ENCODE measurements at regions not wholly inside any gene's neighbourhood (a gene's known extent, or its start where the extent isn't known, plus 50 kb on each side); places are given as distances from the start of the nearest gene placed in this dataset.

DNA sequence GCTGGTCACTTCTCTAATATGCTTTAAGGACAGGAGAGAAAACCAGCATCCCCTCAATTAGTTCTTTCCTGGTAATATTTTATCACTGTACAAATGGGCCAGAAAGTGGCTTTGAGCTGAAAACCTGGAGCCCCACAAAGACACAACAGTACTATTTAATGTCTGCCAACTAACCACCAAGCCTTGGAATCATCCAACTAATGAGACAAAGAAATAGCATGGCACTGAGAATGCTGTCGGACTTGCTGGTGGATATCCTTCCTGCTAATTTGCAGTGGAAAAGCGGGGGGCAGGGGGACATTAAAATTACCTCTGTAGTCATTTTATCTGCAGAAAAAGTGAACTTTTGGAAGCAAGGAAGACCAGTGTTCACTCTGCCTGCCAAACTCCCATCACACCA, 288.5 kb downstream of the KBTBD8 start:
- no peak for TF ChIP-seq SUZ12 (IDR thresholded peaks at IDR 0.05; ENCODE audit: extremely low read depth, insufficient read depth, insufficient read length)
- TF ChIP-seq YY1 (IDR thresholded peaks at IDR 0.05; ENCODE audit: insufficient read depth, insufficient read length), result no peak
- TF ChIP-seq ZNF274 (IDR thresholded peaks at IDR 0.05; ENCODE audit: low read depth, low read length), result no peak

All from NT2/D1 (cell line).